ENCODE measurements at regions not wholly inside any gene's neighbourhood (a gene's known extent, or its start where the extent isn't known, plus 50 kb on each side); places are given as distances from the start of the nearest gene placed in this dataset.

- no peaks in the 10 kb centered on the region for H4K20me1 ChIP-seq (ENCODE audit: insufficient read depth, low read length)
- no peak for TF ChIP-seq CTCF (IDR thresholded peaks at IDR 0.05; ENCODE audit: extremely low read depth, low read depth, low read length)
- H3K4me3 ChIP-seq (ENCODE audit: insufficient read depth, low read length): no peak overlapping the region
- no peak for DNase-seq (ENCODE audit: insufficient read length, low spot score, missing footprints)
- no peaks in the 10 kb centered on the region for H3K4me1 ChIP-seq (ENCODE audit: insufficient read depth, low read length)
- no peak overlapping the region for H3K4me2 ChIP-seq (ENCODE audit: insufficient read depth, low read length)
- no peaks in the 10 kb centered on the region for H3K36me3 ChIP-seq (ENCODE audit: insufficient read depth, low read length)
- H2AFZ ChIP-seq (ENCODE audit: low read length): no peak overlapping the region
- no peaks in the 10 kb centered on the region for H3K27me3 ChIP-seq (ENCODE audit: insufficient read depth, low read length)
- no peak overlapping the region for H3K27ac ChIP-seq (ENCODE audit: low read depth, low read length)
- no peaks in the 10 kb centered on the region for H3K79me2 ChIP-seq (ENCODE audit: insufficient read depth, low read length)
- no peaks in the 10 kb centered on the region for H3K9me3 ChIP-seq (ENCODE audit: low read depth, low read length)
These were observed 662.6 kb upstream of the TEX47 start for GRCh38 chr7:89458114-89458513.

GRCh38 chr7:89474456-89474855, 678.9 kb upstream of the TEX47 start:
- Histone ChIP-seq H3K4me3 (ENCODE audit: insufficient read depth, low read length) (no peak overlapping the region), H3K4me1 (ENCODE audit: insufficient read depth, low read length) (no peaks in the 10 kb centered on the region), H4K20me1 (ENCODE audit: insufficient read depth, low read length) (no peaks in the 10 kb centered on the region), H3K27ac (ENCODE audit: low read depth, low read length) (no peak overlapping the region), H3K27me3 (ENCODE audit: insufficient read depth, low read length) (no peaks in the 10 kb centered on the region), H3K9me3 (ENCODE audit: low read depth, low read length) (no peaks in the 10 kb centered on the region), H3K4me2 (ENCODE audit: insufficient read depth, low read length) (no peak overlapping the region), H2AFZ (ENCODE audit: low read length) (no peak overlapping the region), H3K36me3 (ENCODE audit: insufficient read depth, low read length) (no peaks in the 10 kb centered on the region), H3K79me2 (ENCODE audit: insufficient read depth, low read length) (no peaks in the 10 kb centered on the region)
- TF ChIP-seq CTCF (IDR thresholded peaks at IDR 0.05; ENCODE audit: extremely low read depth, low read depth, low read length): no peak
- no peak for DNase-seq (ENCODE audit: insufficient read length, low spot score, missing footprints)

GRCh38 chr7:89477991-89478390, 676.3 kb upstream of the STEAP1 start:
- H3K9me3 ChIP-seq (ENCODE audit: low read depth, low read length): no peaks in the 10 kb centered on the region
- no peaks in the 10 kb centered on the region for H3K36me3 ChIP-seq (ENCODE audit: insufficient read depth, low read length)
- H3K27ac ChIP-seq (ENCODE audit: low read depth, low read length): no peak overlapping the region
- no peaks in the 10 kb centered on the region for H3K79me2 ChIP-seq (ENCODE audit: insufficient read depth, low read length)
- no peak overlapping the region for H3K4me2 ChIP-seq (ENCODE audit: insufficient read depth, low read length)
- H3K4me1 ChIP-seq (ENCODE audit: insufficient read depth, low read length): no peaks in the 10 kb centered on the region
- no peaks in the 10 kb centered on the region for H3K27me3 ChIP-seq (ENCODE audit: insufficient read depth, low read length)
- TF ChIP-seq CTCF (IDR thresholded peaks at IDR 0.05; ENCODE audit: extremely low read depth, low read depth, low read length): no peak
- no peak overlapping the region for H2AFZ ChIP-seq (ENCODE audit: low read length)
- H3K4me3 ChIP-seq (ENCODE audit: insufficient read depth, low read length): no peak overlapping the region
- DNase-seq (ENCODE audit: insufficient read length, low spot score, missing footprints): no peak
- H4K20me1 ChIP-seq (ENCODE audit: insufficient read depth, low read length): no peaks in the 10 kb centered on the region

GRCh38 chr7:89495704-89496103, 658.6 kb upstream of the STEAP1 start:
- Histone ChIP-seq H3K4me3 (ENCODE audit: insufficient read depth, low read length) (no peak overlapping the region), H3K27me3 (ENCODE audit: insufficient read depth, low read length) (no peaks in the 10 kb centered on the region), H3K9me3 (ENCODE audit: low read depth, low read length) (no peaks in the 10 kb centered on the region), H4K20me1 (ENCODE audit: insufficient read depth, low read length) (no peaks in the 10 kb centered on the region), H3K4me2 (ENCODE audit: insufficient read depth, low read length) (no peak overlapping the region), H3K4me1 (ENCODE audit: insufficient read depth, low read length) (no peaks in the 10 kb centered on the region), H3K79me2 (ENCODE audit: insufficient read depth, low read length) (no peaks in the 10 kb centered on the region), H3K27ac (ENCODE audit: low read depth, low read length) (no peak overlapping the region), H3K36me3 (ENCODE audit: insufficient read depth, low read length) (no peaks in the 10 kb centered on the region), H2AFZ (ENCODE audit: low read length) (no peak overlapping the region)
- no peak for DNase-seq (ENCODE audit: insufficient read length, low spot score, missing footprints)
- no peak for TF ChIP-seq CTCF (IDR thresholded peaks at IDR 0.05; ENCODE audit: extremely low read depth, low read depth, low read length)

Data from osteoblast (primary cell).